Astrocyte of the hippocampus (primary cell): ENCODE measurements at regions not wholly inside any gene's neighbourhood (a gene's known extent, or its start where the extent isn't known, plus 50 kb on each side); places are given as distances from the start of the nearest gene placed in this dataset.
A peak's percentile ranks its signal among the peaks of the same experiment; 100 is the strongest.

Experiments used
- DNase-seq: peaks from one replicate; pipeline ENCODE4 v3.0.0; 2011; ENCODE audit warnings: low read depth, low spot score

- DNase-seq: no peak
These were observed 62.1 kb upstream of the GLI2 start for GRCh38 chr2:120673571-120674061.

DNA sequence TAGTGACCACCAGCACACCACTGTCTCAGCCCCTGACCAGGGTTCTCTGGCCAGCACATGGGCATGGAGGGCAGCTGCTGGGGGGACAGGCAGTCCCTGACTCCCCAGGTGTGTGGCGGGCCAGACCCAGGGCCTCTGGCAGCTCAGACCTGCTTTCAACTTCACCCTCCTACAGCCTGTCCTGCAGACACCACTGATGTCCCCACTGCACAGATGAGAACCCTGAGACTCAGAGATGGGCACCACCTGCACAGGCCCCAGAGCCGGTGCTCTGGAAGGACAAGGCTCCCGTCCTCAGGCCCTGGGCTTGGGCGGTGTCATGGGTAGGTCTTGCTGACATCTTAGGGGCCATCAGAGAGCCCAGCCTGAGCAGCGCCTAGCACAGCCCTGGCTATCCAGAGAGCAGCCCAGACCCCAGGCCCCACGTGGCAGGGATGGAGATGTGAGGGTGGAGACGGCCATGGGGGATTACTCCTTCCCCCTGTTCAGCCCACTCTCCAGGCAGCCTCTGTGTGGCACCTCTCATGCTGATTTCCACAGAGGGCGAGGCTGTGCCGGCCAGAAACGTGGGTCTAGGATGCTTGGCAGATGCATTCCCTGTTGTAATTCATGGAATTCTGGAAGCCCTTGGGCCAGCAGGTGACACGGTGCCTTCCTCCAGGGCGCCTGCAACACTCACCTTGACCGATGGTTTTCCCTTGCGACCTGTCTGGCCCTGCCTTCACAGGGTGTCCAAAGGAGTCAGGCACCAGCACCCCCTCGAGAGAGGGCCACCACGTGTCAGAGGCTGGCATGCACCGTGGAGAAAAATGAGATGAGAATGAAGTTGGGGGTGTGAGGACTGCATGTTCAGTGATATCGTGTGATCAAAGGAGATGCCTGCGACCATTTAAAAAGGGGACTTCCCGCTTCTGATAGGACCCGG, 61.2 kb upstream of the GLI2 start:
- DNase-seq: no peak

- peak; percentile 78 for DNase-seq
These were observed 60.1 kb upstream of the GLI2 start for GRCh38 chr2:120675460-120676130.

DNA sequence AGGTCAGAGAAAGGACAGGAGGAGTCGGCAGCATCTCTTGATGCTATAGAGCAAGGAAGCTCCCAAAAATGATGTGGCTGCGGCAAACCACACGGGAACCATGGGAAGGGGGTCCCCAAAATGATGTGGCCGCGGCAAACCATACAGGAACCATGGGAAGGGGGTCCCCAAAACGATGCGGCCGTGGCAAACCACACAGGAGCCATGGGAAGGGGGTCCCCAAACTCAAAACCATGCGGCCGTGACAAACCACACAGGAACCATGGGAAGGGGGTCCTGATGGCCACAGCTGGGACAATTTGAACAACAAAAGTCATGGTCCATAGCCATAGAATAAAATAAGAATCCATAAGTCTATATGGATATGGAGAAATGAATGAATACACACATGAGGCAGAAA, 58.4 kb upstream of the GLI2 start:
- DNase-seq: no peak

- peak; percentile 80 for DNase-seq
These were observed 57.9 kb upstream of the GLI2 start for GRCh38 chr2:120677696-120678247.

DNA sequence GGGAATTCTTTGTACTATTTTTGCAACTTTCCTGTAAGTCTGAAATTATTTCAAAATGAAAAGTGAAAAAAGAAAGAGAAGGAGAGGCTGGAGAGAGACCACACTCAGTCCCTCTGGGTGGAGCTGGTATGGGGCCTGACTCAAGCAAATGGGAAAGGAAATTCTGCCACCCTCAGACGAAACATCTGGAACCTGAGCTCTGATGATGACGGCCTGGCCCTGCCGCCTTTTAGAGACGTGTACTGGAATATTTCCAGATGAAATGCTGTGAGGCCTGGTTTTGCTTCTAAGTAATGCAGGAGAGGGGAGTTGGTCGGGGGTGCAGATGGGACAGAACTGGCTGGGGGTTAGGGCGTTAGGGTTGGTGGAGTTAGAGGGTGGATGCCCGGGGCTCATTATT, 57.4 kb upstream of the GLI2 start:
- peak; percentile 53 for DNase-seq

DNA sequence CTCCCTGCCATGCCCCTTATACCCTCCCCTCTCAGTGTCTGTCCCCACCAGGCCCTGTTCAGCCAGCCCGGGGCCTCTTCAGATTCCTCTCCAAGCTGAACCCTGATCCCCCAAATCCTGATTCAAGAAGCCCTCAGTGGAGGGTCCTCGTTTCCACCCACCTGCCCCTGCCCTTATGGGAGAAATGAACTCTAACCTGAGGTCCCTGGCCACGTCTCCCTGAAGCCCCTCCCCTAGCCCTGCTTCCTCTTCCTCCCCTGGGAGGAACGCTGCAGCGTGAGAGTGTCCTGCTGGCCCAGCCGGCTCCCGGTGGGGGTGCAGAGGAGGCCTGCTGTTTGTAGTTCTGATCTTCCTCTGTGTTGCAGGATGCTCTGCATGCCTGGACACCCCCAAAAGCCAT, 56.7 kb upstream of the GLI2 start:
- DNase-seq: no peak

DNA sequence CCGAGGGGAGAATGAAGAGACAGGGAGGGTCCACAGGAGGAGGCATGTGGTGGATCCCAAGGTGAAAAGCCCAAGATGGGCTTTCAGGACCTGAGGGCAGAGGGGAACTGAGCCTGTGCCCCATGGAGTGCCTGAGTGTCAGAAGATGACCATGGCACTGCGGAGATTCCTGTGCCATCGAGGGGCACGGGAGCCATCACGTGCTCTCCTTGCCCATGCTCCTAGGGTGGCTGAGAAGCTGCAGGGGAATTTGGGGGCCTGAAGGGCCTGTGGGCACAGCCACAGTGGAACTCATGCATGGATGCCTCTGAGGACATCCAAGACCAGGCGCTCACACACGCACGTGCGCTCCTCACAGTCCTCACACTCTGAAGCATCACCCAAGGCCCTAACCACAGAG, 56.1 kb upstream of the GLI2 start:
- no peak for DNase-seq

- DNase-seq: peak; percentile 93
These were observed 55.4 kb upstream of the GLI2 start for GRCh38 chr2:120680136-120680761.

DNA sequence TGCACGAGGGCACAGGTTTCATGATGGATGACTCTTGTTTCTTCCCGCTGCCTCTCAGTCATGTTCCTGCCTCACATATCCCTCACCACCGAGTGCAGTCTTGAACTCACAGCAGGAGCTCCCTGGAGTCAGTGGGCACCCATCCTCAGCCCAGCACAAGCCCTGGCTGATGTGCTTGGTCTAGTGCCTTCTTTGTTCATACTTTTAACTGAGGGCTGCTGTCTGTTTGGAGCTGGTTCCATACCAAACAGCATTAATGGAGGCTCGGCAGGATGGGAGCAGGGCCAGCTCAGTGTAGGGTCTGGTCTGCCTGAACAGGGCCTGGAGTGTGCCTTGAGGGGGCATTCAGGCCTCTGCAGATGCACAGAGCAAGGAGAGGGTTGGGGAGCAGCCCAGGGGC, 54.5 kb upstream of the GLI2 start:
- no peak for DNase-seq

- no peak for DNase-seq
These were observed 53.9 kb upstream of the GLI2 start for GRCh38 chr2:120681696-120682288.

GRCh38 chr2:120682654-120683053, 53.0 kb upstream of the GLI2 start:
- no peak for DNase-seq

DNA sequence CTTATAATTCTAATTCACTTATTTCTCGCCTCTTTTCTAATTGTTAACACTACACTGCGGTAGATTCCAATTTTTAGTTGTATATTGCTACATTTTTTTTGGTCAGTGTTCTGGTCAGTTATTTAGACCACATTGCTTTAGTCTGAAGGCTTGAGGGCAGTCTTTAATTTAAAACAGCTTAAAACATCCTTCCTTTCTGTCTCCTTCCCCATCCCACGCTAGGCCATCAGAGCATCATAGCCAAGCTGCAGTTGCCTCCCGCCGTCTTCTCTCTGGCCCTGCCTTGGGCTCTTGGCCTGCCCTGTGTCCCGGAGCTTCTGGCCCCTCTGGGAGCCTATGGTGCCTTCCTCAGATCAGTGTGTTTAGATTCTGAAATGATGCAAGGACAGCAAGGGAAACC, 52.6 kb upstream of the GLI2 start:
- no peak for DNase-seq

DNA sequence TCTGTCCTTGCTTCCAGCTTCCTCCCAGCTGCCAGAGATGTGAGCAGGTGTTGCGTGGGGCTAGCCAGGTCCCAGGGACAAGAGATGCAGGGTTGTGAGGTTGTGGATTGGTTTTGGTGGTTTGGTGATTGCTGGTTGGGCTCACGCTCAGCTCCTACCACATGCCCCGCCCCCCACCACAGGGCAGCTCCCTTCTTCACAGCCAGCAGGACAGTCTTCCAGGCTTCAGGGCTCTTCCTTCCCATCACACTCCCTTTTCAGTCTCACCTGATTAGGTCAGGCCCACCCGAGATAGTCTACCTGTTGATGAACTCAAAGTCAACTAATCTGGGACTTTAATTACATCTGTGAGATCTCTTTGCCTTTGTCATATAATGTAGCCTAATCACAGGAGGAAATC, 52.0 kb upstream of the GLI2 start:
- DNase-seq: no peak

DNA sequence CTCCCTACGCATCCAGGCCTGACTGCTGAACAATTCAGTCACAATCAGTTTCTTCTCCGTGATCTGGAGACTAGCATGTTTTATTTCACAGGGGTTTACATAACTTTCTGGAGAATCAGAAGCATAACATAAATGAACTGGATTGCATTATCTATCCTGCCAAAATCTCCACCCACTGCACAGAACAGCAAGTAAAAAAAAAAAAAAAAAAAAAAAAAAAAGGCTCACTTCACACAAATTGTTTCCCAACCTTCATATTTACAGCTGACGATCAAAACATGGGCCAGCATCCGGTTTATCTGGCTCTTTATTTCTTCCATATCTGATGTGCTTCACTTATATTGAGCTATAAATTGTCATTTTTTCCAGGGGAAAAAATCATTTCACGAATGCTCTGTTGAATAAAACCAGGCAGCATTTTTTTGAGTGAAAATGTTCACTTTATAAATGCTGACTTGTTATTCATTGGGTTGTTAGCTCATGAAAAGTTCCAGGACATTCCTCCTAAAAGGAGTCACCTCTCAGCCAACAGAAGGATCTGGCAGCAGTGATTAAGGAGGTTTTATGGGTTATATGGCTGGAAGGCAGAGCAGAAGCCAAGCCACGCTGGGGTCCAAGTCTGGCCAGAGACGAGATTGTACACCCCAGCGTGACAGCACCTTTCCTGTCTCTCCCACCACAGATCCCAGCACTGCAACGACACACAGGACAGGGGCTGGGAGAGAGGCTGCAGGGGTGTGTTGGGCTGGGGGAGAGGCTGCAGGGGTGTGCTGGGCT, 51.2 kb upstream of the GLI2 start:
- peak; percentile 68 for DNase-seq

- no peak for DNase-seq
These were observed 50.3 kb upstream of the GLI2 start for GRCh38 chr2:120685066-120685973.
